ENCODE measurements at regions not wholly inside any gene's neighbourhood (a gene's known extent, or its start where the extent isn't known, plus 50 kb on each side); places are given as distances from the start of the nearest gene placed in this dataset.

- H2AK9ac ChIP-seq (replicated peaks; ENCODE audit: low read depth, low read length, poor library complexity), result no peak overlapping the region
These were observed 74.3 kb downstream of the ANKRD7 start for GRCh38 chr7:118298771-118299170.

More at GRCh38 chr7:118298771-118299170, 74.3 kb downstream of the ANKRD7 start:
- Histone ChIP-seq H2BK5ac (ENCODE audit: low read depth, low read length, poor library complexity, severe bottlenecking) (no peak overlapping the region), H2BK20ac (ENCODE audit: low read depth, low read length) (no peak overlapping the region), H2BK15ac (ENCODE audit: low read depth, low read length) (no peak overlapping the region), H3K23ac (ENCODE audit: low read depth, low read length) (no peak overlapping the region), H3K9ac (ENCODE audit: low read depth, low read length) (no peak overlapping the region), H4K20me1 (ENCODE audit: insufficient read depth, low read length) (no peaks in the 10 kb centered on the region), H3K18ac (ENCODE audit: low read depth, low read length) (no peak overlapping the region), H2AK5ac (ENCODE audit: low read depth, low read length) (no peak overlapping the region), H2AFZ (replicated peaks; ENCODE audit: low read length, poor library complexity) (no peak overlapping the region), H3K4me2 (ENCODE audit: low read depth, low read length) (no peak overlapping the region), H3K36me3 (ENCODE audit: control insufficient read depth, insufficient read depth, low read length) (no peaks in the 10 kb centered on the region), H3K14ac (replicated peaks; ENCODE audit: low read depth, low read length) (no peak overlapping the region), H3K4me1 (ENCODE audit: control insufficient read depth, insufficient read depth, low read length) (no peaks in the 10 kb centered on the region), H3K79me1 (ENCODE audit: low read depth in 1 of 2, low read length in 2 of 2) (no peaks in the 10 kb centered on the region), H3K27me3 (ENCODE audit: control insufficient read depth, insufficient read depth, low read length) (no peaks in the 10 kb centered on the region), H3K9me1 (ENCODE audit: insufficient read depth, low read length) (no peaks in the 10 kb centered on the region), H3K27ac (ENCODE audit: insufficient read depth, low read length) (no peak overlapping the region), H3K4ac (ENCODE audit: low read depth, low read length) (no peak overlapping the region), H2BK120ac (ENCODE audit: low read depth, low read length) (no peak overlapping the region), H3K4me3 (ENCODE audit: insufficient read depth, low read depth, low read length) (no peak overlapping the region), H4K91ac (ENCODE audit: insufficient read depth, low read depth, low read length) (no peak overlapping the region), H3K56ac (ENCODE audit: extremely low read depth, insufficient read depth, low read length) (no peak overlapping the region), H4K8ac (ENCODE audit: low read depth in 2 of 2, low read length in 2 of 2) (no peak overlapping the region), H4K5ac (ENCODE audit: low read depth, low read length) (no peak overlapping the region), H3K9me3 (ENCODE audit: control insufficient read depth, insufficient read depth, low read length) (peaks cover 6% of the 10 kb centered on the region; the same call in 1 of the 2 replicates)
- in situ Hi-C loops (cut with MboI; ENCODE audit: low sequenced_read_pairs), result no loop called here
- ChIA-PET CTCF (interaction anchor here (0.8 kb wide), 1 partner anchor 8 kb away, joined by 4 read pairs; no protein-coding TSS in a partner anchor), POLR2A (ENCODE audit: unreplicated experiment) (no interaction called here)
- intact Hi-C loops (cut with micrococcal nuclease), result no loop called here
- DNase-seq (no peak), ATAC-seq (ENCODE audit: low read depth) (no peak)
- TF ChIP-seq BHLHE40 (IDR thresholded peaks at IDR 0.05; ENCODE audit: low read depth, low read length), result no peak
- no peak for TF ChIP-seq FOS (IDR thresholded peaks at IDR 0.05; ENCODE audit: low read depth, low read length)
- no peak for TF ChIP-seq CHD1 (IDR thresholded peaks at IDR 0.05; ENCODE audit: low read depth, low read length)
- no peak for TF ChIP-seq MAFK (IDR thresholded peaks at IDR 0.05; ENCODE audit: low read depth, low read length)
- TF ChIP-seq MXI1 (IDR thresholded peaks at IDR 0.05; ENCODE audit: borderline replicate concordance, low read depth, low read length), result no peak
- no peak for TF ChIP-seq RCOR1 (IDR thresholded peaks at IDR 0.05; ENCODE audit: insufficient replicate concordance, low read length)
- TF ChIP-seq CTCF (conservative IDR thresholded peaks at IDR 0.05; ENCODE audit: low read depth, low read length), result no peak
- dilution Hi-C loops (cut with HindIII; ENCODE audit: low sequenced_read_pairs, unreplicated experiment), result no loop called here
- BruUV-seq (replicated peaks), result no TSS peak

All from IMR-90 (cell line).